ENCODE measurements at regions not wholly inside any gene's neighbourhood (a gene's known extent, or its start where the extent isn't known, plus 50 kb on each side); places are given as distances from the start of the nearest gene placed in this dataset.
A peak's percentile ranks its signal among the peaks of the same experiment; 100 is the strongest.
"Not testable (repeated sequence)": the region's sequence is repeated elsewhere in the genome, so short reads cannot be mapped to it uniquely, and the experiment has no call there.

DNA sequence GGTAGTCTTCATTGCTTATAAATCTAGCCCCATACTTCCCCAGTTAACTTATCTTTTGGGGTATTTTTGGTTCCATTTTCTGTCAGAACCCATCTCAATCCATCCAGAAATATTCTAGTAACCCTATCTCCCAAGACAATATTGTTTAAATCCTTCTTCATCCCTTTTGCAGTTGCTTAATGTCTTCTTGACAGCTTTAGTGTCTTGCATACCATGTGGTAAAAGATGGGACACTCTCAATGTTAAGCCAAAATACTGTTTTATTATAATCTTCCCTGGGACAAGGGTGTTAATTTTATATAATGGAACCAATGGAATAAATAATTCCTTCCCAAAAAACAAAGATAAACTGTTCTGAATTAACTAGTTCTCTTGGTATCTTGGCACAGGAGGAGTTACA is 450.2 kb downstream of the CCER1 start:
- DNase-seq (ENCODE audit: low read depth), result no peak

DNA sequence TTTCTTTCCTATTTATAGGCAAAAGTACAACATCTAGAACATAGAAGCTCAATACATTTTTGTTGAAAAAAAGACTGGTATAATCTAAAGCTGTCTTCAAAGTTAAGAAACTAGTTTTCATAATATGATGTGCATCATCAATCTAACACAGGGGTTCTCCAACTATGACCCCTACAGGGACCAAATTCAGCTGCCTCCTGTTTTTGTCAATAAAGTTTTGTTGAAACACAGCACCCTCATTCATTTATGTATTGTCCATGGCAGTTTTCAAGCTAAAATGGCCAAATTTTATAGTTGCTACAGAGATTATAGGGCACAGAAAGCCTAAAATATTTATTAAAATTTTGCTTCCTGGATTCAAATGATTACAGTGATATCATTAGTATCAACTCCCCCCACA is 452.9 kb downstream of the CCER1 start:
- DNase-seq (ENCODE audit: low read depth), result no peak

DNA sequence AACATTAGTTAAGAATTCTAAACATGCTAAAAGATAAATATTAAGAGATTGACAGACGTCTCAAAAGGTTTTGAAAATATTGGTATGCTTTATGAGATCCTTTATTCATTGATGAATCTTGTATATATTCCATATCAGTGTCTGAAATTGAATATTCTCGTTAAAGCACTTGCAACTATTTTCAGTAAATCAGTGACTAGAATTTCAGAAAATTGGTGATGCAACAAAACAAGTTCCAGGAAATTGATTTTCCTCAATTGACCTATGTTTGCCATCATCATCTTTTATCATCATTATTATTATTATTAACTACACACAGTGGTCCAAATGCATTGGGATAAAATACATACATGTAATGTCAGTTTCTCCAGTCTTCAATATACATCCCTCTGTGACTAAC is 453.6 kb downstream of the CCER1 start:
- DNase-seq (ENCODE audit: low read depth), result no peak

DNA sequence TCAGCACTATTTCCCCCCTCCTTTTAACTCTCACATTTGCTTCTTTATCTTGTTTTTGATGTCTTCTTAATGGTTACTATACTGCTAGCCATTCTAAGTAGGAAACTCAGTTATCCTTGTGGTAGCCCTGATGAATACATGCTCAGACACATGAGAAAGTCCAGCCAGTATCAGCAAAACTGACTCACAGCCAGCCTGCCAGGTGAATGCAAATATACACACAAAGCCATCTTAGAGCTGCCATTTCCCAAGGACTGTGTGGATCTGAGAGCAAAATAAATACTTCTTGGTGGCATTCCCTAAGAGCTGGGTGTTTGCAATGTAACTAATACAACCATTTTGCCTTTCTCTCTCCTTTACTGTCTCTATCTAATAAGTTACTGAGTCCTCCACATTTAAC is 455.2 kb downstream of the CCER1 start:
- DNase-seq (ENCODE audit: low read depth), result no peak

DNA sequence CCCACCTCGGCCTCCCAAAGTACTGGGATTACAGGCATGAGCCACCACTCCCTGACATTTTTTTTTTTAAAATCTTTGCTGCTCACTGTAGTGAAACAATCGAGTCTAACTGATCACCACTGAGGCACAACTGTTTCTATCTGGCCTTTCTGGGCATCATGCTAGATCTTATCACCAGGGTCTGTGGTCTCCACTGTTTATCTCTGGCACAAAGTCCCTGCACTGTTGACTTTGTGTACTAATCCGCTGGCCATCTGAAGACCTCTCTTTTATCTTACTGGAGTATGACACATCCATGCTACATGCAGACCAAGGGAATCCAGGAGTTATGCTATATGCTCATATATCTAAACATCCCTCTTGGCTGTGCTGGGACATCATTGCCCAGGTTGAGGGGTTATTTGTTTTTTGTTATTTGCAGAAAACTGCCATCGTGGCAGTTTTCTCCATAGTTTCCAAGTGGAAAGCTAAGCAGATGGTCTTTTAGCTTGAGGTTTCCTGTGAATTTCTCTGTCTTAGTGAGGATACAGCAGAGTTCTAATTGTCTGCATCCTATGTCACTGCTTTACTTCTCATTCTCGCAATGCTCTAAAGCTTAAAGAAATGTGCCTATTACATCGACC is 456.9 kb downstream of the CCER1 start:
- no peak for DNase-seq (ENCODE audit: low read depth)

GRCh38 chr12:90490355-90490754 is 464.6 kb downstream of the CCER1 start:
- no peak for DNase-seq (ENCODE audit: low read depth)

- DNase-seq (ENCODE audit: low read depth), result no peak
Measured at GRCh38 chr12:90489141-90489540, 465.8 kb downstream of the CCER1 start.

DNA sequence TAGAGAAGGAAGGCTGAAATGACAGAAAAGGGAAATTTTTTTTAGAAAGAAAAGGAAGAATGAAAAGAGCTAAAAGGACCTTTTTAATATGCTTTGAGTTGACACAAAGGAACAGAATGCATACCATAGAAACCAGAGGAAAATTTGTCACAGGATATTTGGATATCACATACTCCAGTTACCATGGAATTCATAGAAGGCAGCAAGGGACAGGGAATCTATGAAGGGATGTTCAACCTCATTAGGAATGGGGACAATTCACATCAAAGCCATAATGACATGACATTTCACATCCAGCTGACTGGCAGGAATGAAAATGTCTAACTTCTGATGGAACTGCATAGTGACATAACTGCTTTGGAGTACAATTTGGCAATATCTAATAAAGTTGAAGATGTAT is 469.4 kb downstream of the CCER1 start:
- DNase-seq (ENCODE audit: low read depth), result no peak

GRCh38 chr12:90484094-90484493 is 470.9 kb downstream of the CCER1 start:
- DNase-seq (ENCODE audit: low read depth), result no peak

- no peak for DNase-seq (ENCODE audit: low read depth)
Measured at GRCh38 chr12:90481748-90482147, 473.2 kb downstream of the CCER1 start.

DNA sequence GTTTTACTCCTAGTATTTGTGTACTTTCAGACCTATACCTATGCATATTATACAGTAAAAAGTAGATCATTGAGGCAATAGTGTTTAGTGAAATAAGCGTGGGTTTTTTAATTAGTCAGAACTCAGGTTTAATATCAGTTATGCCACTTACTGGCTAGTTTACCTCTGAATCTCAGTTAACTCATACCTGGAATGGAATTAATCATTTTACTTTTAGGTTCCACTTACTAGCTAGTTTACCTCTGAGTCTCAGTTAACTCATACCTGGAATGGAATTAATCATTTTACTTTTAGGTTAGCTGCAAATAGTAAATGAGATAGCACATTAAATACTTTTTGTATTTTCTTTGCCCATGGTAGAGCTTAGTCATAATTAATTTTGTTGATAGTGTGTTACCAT is 475.7 kb downstream of the CCER1 start:
- DNase-seq (ENCODE audit: low read depth), result no peak

- DNase-seq (ENCODE audit: low read depth), result no peak
Measured at GRCh38 chr12:90473831-90474230, 481.1 kb downstream of the CCER1 start.

DNA sequence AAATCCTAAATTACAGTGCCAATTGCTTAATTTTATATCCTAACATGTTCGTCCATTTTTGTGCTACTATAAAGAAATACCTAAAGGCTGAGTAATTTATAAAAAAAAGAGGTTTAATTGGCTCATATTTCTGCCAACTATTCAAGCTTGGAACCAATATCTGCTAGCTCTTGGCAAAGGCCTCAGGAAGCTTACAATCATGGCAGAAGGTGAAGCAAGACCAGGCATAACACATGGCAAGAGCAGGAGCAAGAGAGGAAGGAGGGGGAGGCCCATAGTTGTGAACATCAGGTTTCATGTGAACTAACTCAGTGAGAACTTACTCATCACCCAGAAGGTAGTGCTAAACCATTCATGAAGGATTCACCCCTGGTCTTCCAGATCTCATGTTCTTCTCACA is 494.3 kb downstream of the CCER1 start:
- no peak for DNase-seq (ENCODE audit: low read depth)

- no peak for DNase-seq (ENCODE audit: low read depth)
Measured at GRCh38 chr12:90456248-90456647, 498.7 kb downstream of the CCER1 start.

DNA sequence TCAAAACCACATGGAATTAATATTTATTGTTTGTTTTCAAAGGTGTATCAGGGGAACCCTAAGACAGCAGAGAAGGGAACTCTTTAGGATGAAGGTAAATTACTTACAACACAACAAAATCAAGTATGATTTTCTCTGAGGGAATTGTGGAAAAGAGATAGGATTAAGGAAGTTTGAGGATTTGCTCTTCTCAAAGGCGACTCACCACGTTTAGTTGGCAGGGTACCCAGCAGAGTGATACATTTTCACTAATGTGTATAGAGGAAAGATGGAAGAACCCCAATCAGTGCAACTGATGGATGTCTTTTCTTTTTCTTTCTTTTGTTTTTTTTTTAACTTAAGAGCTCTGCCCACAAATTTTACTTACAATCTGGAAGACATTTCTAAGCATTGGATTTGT is 499.2 kb downstream of the CCER1 start:
- no peak for DNase-seq (ENCODE audit: low read depth)

- no peak for DNase-seq (ENCODE audit: low read depth)
Measured at GRCh38 chr12:90449611-90450010, 505.4 kb downstream of the CCER1 start.

DNA sequence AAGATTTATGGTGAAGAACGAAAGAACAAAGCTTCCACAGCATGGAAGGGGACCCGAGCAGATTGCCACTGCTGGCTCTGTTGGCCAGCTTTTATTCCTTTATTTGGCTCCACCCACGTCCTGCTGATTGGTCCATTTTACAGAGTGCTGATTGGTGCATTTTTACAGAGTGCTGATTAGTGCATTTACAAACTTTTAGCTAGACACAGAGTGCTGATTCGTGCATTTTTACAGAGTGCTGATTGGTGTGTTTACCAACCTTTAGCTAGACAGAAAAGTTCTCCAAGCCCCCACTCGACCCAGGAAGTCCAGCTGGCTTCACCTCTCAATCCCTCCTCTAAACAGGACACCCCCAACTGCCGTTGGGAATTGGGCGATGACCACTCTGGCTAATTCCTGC is 511.5 kb downstream of the CCER1 start:
- not testable (repeated sequence) for DNase-seq (ENCODE audit: low read depth)

GRCh38 chr12:90441431-90441830 is 513.5 kb downstream of the CCER1 start:
- no peak for DNase-seq (ENCODE audit: low read depth)

- no peak for DNase-seq (ENCODE audit: low read depth)
Measured at GRCh38 chr12:90428881-90429280, 526.1 kb downstream of the CCER1 start.

- DNase-seq (ENCODE audit: low read depth), result no peak
Measured at GRCh38 chr12:90428465-90428864, 526.5 kb downstream of the CCER1 start.

DNA sequence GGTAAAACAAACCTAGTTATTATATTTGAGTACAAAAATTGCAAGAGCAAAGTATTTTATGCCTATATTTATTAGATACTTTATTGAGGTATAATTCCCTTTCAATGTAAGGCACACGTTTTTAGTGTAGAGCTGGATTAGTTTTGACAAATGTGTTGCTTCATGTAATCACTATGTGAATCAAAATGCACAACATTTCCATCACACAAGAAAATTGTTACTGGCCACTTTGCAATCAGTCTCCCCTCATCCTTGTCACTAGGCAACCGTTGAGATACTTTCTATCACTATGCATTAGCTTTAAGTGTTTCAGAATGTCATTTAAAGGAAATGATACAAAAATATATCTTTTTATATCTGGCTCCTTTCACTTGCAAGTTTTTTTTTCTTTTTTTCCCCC is 531.0 kb downstream of the CCER1 start:
- DNase-seq (ENCODE audit: low read depth), result no peak

GRCh38 chr12:90410962-90411361 is 544.0 kb downstream of the CCER1 start:
- DNase-seq (ENCODE audit: low read depth), result no peak

- peak; percentile 42 for DNase-seq (ENCODE audit: low read depth)
Measured at GRCh38 chr12:90407841-90408240, 547.1 kb downstream of the CCER1 start.

DNA sequence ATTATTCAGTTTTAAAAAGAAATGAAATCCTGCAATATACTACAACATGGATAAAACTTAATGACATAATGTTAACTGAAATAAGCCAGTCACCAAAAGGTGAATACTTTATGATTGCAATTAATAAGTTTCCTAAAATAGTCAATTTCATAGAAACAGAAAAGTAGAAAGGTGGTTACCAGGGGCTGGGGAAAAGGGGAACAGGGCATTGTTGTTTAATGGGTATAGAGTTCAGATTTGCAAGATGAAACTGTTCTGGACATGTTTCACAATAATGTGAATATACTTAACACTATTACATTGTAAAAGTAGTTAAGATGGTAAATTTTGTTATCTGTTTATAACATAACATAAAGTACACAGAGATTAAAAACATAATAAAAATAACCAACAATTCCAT is 550.9 kb downstream of the CCER1 start:
- DNase-seq (ENCODE audit: low read depth), result no peak

GRCh38 chr12:90401185-90401584 is 553.8 kb downstream of the CCER1 start:
- DNase-seq (ENCODE audit: low read depth), result no peak

Data from amniotic epithelial cell (primary cell).